SU-DHL-6 (cell line): ENCODE measurements at regions not wholly inside any gene's neighbourhood (a gene's known extent, or its start where the extent isn't known, plus 50 kb on each side); places are given as distances from the start of the nearest gene placed in this dataset.
"Not testable (repeated sequence)": the region's sequence is repeated elsewhere in the genome, so short reads cannot be mapped to it uniquely, and the experiment has no call there.

ENCODE experiments used
- H2AFZ ChIP-seq: fragments of 200-600 bp; sonication (generic); 2 replicates; pipeline ENCODE4 v1.6.1; 2014; ENCODE audit warnings: low read depth, mild to moderate bottlenecking, moderate library complexity, mixed read lengths, antibody characterized with exemption, low read length; ENCODE audit not compliant: severe bottlenecking
- H3F3A ChIP-seq: fragments of 200-600 bp; shearing (Covaris generic); 2 replicates; pipeline ENCODE4 v1.6.0; 2016; ENCODE audit warnings: antibody characterized with exemption, mild to moderate bottlenecking; ENCODE audit not compliant: insufficient read depth
- H3K27ac ChIP-seq: fragments of 200-600 bp; sonication (generic); 2 replicates; pipeline ENCODE4 v1.5.1; 2016; ENCODE audit warnings: low read depth, mild to moderate bottlenecking, low read length, moderate library complexity, mixed read lengths
- H3K27me3 ChIP-seq: fragments of 200-600 bp; sonication (generic), shearing (Covaris generic); 2 replicates; pipeline ENCODE4 v1.6.0; 2014; ENCODE audit warnings: mild to moderate bottlenecking, low read length
- H3K36me3 ChIP-seq: fragments of 200-600 bp; sonication (generic); 2 replicates; pipeline ENCODE4 v1.6.1; 2014; ENCODE audit warnings: mild to moderate bottlenecking, low read length, mixed read lengths
- H3K4me2 ChIP-seq: fragments of 300-600, 200-600 bp; shearing (Covaris generic), sonication (generic); 2 replicates; pipeline ENCODE4 v1.6.0; 2014; ENCODE audit warnings: low read length, low read depth, mild to moderate bottlenecking; ENCODE audit not compliant: poor library complexity, severe bottlenecking
- H3K4me3 ChIP-seq: fragments of 200-600 bp; sonication (generic); 2 replicates; pipeline ENCODE4 v1.5.1; 2014; ENCODE audit warnings: antibody characterized with exemption, low read length, mild to moderate bottlenecking, mixed read lengths; ENCODE audit not compliant: insufficient read depth, poor library complexity, severe bottlenecking
- H3K79me2 ChIP-seq: fragments of 200-600 bp; sonication (generic); 2 replicates; pipeline ENCODE4 v1.6.1; 2014; ENCODE audit warnings: mild to moderate bottlenecking, low read length, moderate library complexity; ENCODE audit not compliant: insufficient read depth
- H3K9ac ChIP-seq: fragments of 200-600 bp; sonication (generic); 2 replicates; pipeline ENCODE4 v1.7.0; 2014; ENCODE audit warnings: mild to moderate bottlenecking, low read length
- H3K9me2 ChIP-seq: fragments of 200-600 bp; sonication (generic); replicated peaks from 2 replicates; pipeline ENCODE4 v1.6.1; 2014; ENCODE audit warnings: low read length; ENCODE audit not compliant: insufficient read depth
- H3K9me3 ChIP-seq: fragments of 200-600 bp; sonication (generic); 2 replicates; pipeline ENCODE4 v1.6.1; 2014; ENCODE audit warnings: low read length, mixed read lengths; ENCODE audit not compliant: insufficient read depth
- H4K20me1 ChIP-seq: fragments of 200-600 bp; sonication (generic); 2 replicates; pipeline ENCODE4 v1.6.1; 2014; ENCODE audit warnings: low read depth, mild to moderate bottlenecking, antibody characterized with exemption, low read length, moderate library complexity, mixed read lengths
- CTCF ChIP-seq: fragments of 200-600 bp; sonication (generic); IDR thresholded peaks from one replicate; pipeline ENCODE4 v1.5.1; 2017; ENCODE audit warnings: antibody characterized with exemption, mild to moderate bottlenecking, low read length, moderate library complexity; ENCODE audit not compliant: insufficient read depth, poor library complexity, severe bottlenecking
- EZH2phosphoT487 ChIP-seq: fragments of 200-600 bp; sonication (generic), shearing (Covaris generic); conservative IDR thresholded peaks from 2 replicates; pipeline ENCODE4 v1.6.1; 2018; ENCODE audit warnings: mild to moderate bottlenecking, antibody characterized with exemption, low read length, moderate library complexity, mixed read lengths

GRCh38 chr3:153221748-153222162 is 59.7 kb downstream of the RAP2B start:
- Histone ChIP-seq H3K9ac (no peak overlapping the region), H2AFZ (no peak overlapping the region), H4K20me1 (no peaks in the 10 kb centered on the region), H3K9me2 (no peaks in the 10 kb centered on the region), H3K4me2 (no peak overlapping the region), H3K27ac (no peak overlapping the region), H3K4me3 (no peak overlapping the region), H3K9me3 (no peaks in the 10 kb centered on the region), H3K36me3 (no peaks in the 10 kb centered on the region), H3F3A (no peaks in the 10 kb centered on the region), H3K79me2 (no peaks in the 10 kb centered on the region), H3K27me3 (no peaks in the 10 kb centered on the region)
- TF ChIP-seq CTCF (no peak), EZH2phosphoT487 (no peak)

GRCh38 chr3:153226877-153227276 is 64.9 kb downstream of the RAP2B start:
- not testable (repeated sequence) for H3F3A ChIP-seq, H3K4me2 ChIP-seq, H3K27ac ChIP-seq, H2AFZ ChIP-seq, H3K9me2 ChIP-seq, H3K36me3 ChIP-seq, H4K20me1 ChIP-seq, H3K9me3 ChIP-seq, H3K27me3 ChIP-seq, H3K4me3 ChIP-seq, H3K79me2 ChIP-seq, H3K9ac ChIP-seq

GRCh38 chr3:153230427-153230826 is 68.4 kb downstream of the RAP2B start:
- not testable (repeated sequence) for H3K9me3 ChIP-seq, H3K4me2 ChIP-seq, H3K4me3 ChIP-seq, H3K27me3 ChIP-seq, H3K27ac ChIP-seq, H3K79me2 ChIP-seq, H3K9me2 ChIP-seq, H3K9ac ChIP-seq, H4K20me1 ChIP-seq, H3K36me3 ChIP-seq, H2AFZ ChIP-seq, H3F3A ChIP-seq

GRCh38 chr3:153231245-153231644 is 69.2 kb downstream of the RAP2B start:
- not testable (repeated sequence) for H3K27me3 ChIP-seq, H4K20me1 ChIP-seq, H2AFZ ChIP-seq, H3K36me3 ChIP-seq, H3K79me2 ChIP-seq, H3K9ac ChIP-seq, H3K27ac ChIP-seq, H3K9me3 ChIP-seq, H3K4me3 ChIP-seq, H3K9me2 ChIP-seq, H3F3A ChIP-seq, H3K4me2 ChIP-seq

GRCh38 chr3:153232050-153232752 is 70.2 kb downstream of the RAP2B start:
- H3K9ac ChIP-seq, H2AFZ ChIP-seq, H3K4me2 ChIP-seq, H3K36me3 ChIP-seq, H3K27ac ChIP-seq, H3K9me3 ChIP-seq, H3K79me2 ChIP-seq, H3K9me2 ChIP-seq, H4K20me1 ChIP-seq, H3K4me3 ChIP-seq, H3K27me3 ChIP-seq, H3F3A ChIP-seq: not testable (repeated sequence)
